K562 (cell line): ENCODE measurements at regions not wholly inside any gene's neighbourhood (a gene's known extent, or its start where the extent isn't known, plus 50 kb on each side); places are given as distances from the start of the nearest gene placed in this dataset.

Experiments used
- ATAC-seq: fragments of 200-7000 bp; cut with Tn5 transposase; 3 replicates; pipeline ENCODE4 v1.9.1; 2020; ENCODE audit warnings: moderate library complexity
- BruUV-seq: library from RNA; stranded (reverse); fragments of 400-500 nt; replicated peaks from 2 replicates; lab custom pipeline; 2021; lab: Mats Ljungman, UMichigan
- CTCF ChIA-PET: fragments of 300-600 bp; formaldehyde crosslinking; extraction: SDS; loops from one replicate; lab custom pipeline; 2021; ENCODE audit warnings: low intra/inter-chr PET ratio; lab: Yijun Ruan, JAX
- POLR2A ChIA-PET: fragments of 300-600, 350-650 bp; sonication (Branson Sonifier 250); formaldehyde crosslinking; extraction: SDS; loops from one replicate; lab custom pipeline; 2021; ENCODE audit warnings: antibody characterized with exemption, inconsistent platforms; lab: Yijun Ruan, JAX
- DNase-seq, 4 experiments: peaks; one replicate each; pipeline versions ENCODE4 v3.0.0 to v3.0.0-alpha.2; 2011 to 2018; ENCODE audit warnings: low spot score in 3 of 4, mixed read lengths in 3 of 4; ENCODE audit errors: extremely low read depth in 1 of 4
- FAIRE-seq: peaks from 2 replicates; lab custom pipeline; 2011; peaks lifted over from hg19 to GRCh38; lab: Jason Lieb, UNC
- H2AFZ ChIP-seq: 2 replicates; pipeline ENCODE4 v1.6.0; 2011; ENCODE audit warnings: low read depth, low read length, control low read depth, inconsistent platforms
- H3K27ac ChIP-seq: fragments of 200-600 bp; 3 replicates; pipeline ENCODE4 v1.8.0; 2011; ENCODE audit warnings: low read depth, mild to moderate bottlenecking, control low read depth, inconsistent platforms, low read length, moderate library complexity, mixed read lengths; ENCODE audit errors: extremely low read depth
- H3K27me3 ChIP-seq, 2 experiments: fragments of 300-600 bp in 1 of 2; 2 replicates in 1 of 2; 3 replicates in 1 of 2; pipeline versions ENCODE4 v1.6.0 to v1.8.0; 2011; ENCODE audit warnings: inconsistent platforms in 2 of 2, low read length in 2 of 2, mild to moderate bottlenecking in 1 of 2, mixed read lengths in 1 of 2, moderate library complexity in 1 of 2; ENCODE audit not compliant: control insufficient read depth in 2 of 2, insufficient read depth in 2 of 2
- H3K36me3 ChIP-seq: fragments of 300-600 bp; 3 replicates; pipeline ENCODE4 v1.8.0; 2011; ENCODE audit warnings: mild to moderate bottlenecking, low read length, inconsistent platforms; ENCODE audit not compliant: control insufficient read depth, insufficient read depth
- H3K4me1 ChIP-seq, 2 experiments: fragments of 200-600 bp in 1 of 2; replicated peaks in 1 of 2; 2 replicates in 1 of 2; 3 replicates in 1 of 2; pipeline versions ENCODE4 v1.5.1 to v1.8.0; 2011; ENCODE audit warnings: inconsistent platforms in 2 of 2, low read length in 2 of 2, mild to moderate bottlenecking in 1 of 2, mixed read lengths in 1 of 2, moderate library complexity in 1 of 2; ENCODE audit not compliant: control insufficient read depth in 2 of 2, insufficient read depth in 2 of 2
- H3K4me2 ChIP-seq: 2 replicates; pipeline ENCODE4 v1.6.1; 2011; ENCODE audit warnings: low read length, control low read depth, inconsistent platforms, mixed read lengths; ENCODE audit not compliant: insufficient read depth
- H3K4me3 ChIP-seq: fragments of 200-600 bp; sonication (generic), shearing (Covaris generic); 2 replicates; pipeline ENCODE4 v1.5.1; 2016; ENCODE audit warnings: control low read depth, inconsistent platforms
- H3K79me2 ChIP-seq: fragments of 200-600 bp; 3 replicates; pipeline ENCODE4 v1.8.0; 2011; ENCODE audit warnings: low read length, inconsistent platforms; ENCODE audit not compliant: control insufficient read depth, insufficient read depth
- H3K9ac ChIP-seq, 2 experiments: 2 replicates each; pipeline versions ENCODE4 v1.6.0 to v1.6.1; 2011; ENCODE audit warnings: low read depth in 2 of 2, low read length in 2 of 2, control low read depth in 1 of 2, inconsistent platforms in 1 of 2, mild to moderate bottlenecking in 1 of 2, mixed read lengths in 1 of 2; ENCODE audit not compliant: insufficient read depth in 1 of 2
- H3K9me1 ChIP-seq: one replicate; pipeline ENCODE4 v1.6.0; 2011; ENCODE audit warnings: inconsistent platforms, mild to moderate bottlenecking, low read length, moderate library complexity; ENCODE audit not compliant: control insufficient read depth, insufficient read depth
- H3K9me3 ChIP-seq: replicated peaks from 2 replicates; pipeline ENCODE4 v1.5.1; 2011; ENCODE audit warnings: low read depth, low read length, inconsistent platforms; ENCODE audit not compliant: control insufficient read depth, insufficient read depth
- H4K20me1 ChIP-seq: replicated peaks from 2 replicates; pipeline ENCODE4 v1.6.1; 2011; ENCODE audit warnings: low read length, inconsistent platforms, mixed read lengths; ENCODE audit not compliant: control insufficient read depth, insufficient read depth
- ADNP ChIP-seq: fragments of 200-800 bp; sonication (Bioruptor generic); IDR thresholded peaks from 2 replicates; pipeline ENCODE4 v1.6.1; 2016; ENCODE audit warnings: missing genetic modification characterization, missing compliant biosample characterization
- CBFB ChIP-seq: sonication (generic); formaldehyde crosslinking; IDR thresholded peaks from 2 replicates; pipeline ENCODE4 v1.4.0; 2020; ENCODE audit warnings: mild to moderate bottlenecking, missing genetic modification reagents
- CSDE1 ChIP-seq, 2 experiments: fragments of 450-650 bp; IDR thresholded peaks; 2 replicates each; pipeline ENCODE4 v1.6.1; 2016; ENCODE audit warnings: mild to moderate bottlenecking in 1 of 2
- EZH2 ChIP-seq: IDR thresholded peaks from 2 replicates; pipeline ENCODE4 v1.6.1; 2012; ENCODE audit warnings: low read depth, mild to moderate bottlenecking, inconsistent platforms, low read length, borderline replicate concordance
- FOSL1 ChIP-seq: fragments of 200-800 bp; sonication (Bioruptor generic); conservative IDR thresholded peaks from 2 replicates; pipeline ENCODE4 v1.6.1; 2016; ENCODE audit warnings: missing genetic modification characterization, missing compliant biosample characterization
- HEY1 ChIP-seq: fragments of 250-450 bp; sonication (Bioruptor Pico); IDR thresholded peaks from 2 replicates; pipeline ENCODE4 v1.5.0; 2020; ENCODE audit warnings: mild to moderate bottlenecking, moderate library complexity, borderline replicate concordance
- KAT8 ChIP-seq: fragments of 450-650 bp; IDR thresholded peaks from 2 replicates; pipeline ENCODE4 v1.6.1; 2016; ENCODE audit warnings: low read depth, mild to moderate bottlenecking
- NR3C1 ChIP-seq: sonication (generic); formaldehyde crosslinking; IDR thresholded peaks from 2 replicates; pipeline ENCODE4 v1.8.1; 2022; ENCODE audit warnings: missing genetic modification reagents
- RBM15 ChIP-seq: fragments of 200-400 bp; formaldehyde crosslinking; IDR thresholded peaks from 2 replicates; pipeline ENCODE4 v1.6.1; 2018; ENCODE audit warnings: mild to moderate bottlenecking, low read length, moderate library complexity; ENCODE audit not compliant: insufficient read depth
- U2AF1 ChIP-seq: fragments of 200-400 bp; formaldehyde crosslinking; optimal IDR thresholded peaks from 2 replicates; pipeline ENCODE3; 2017; ENCODE audit warnings: mild to moderate bottlenecking, low read depth, low read length, moderate library complexity
- ZNF354B ChIP-seq: fragments of 250-450 bp; sonication (Bioruptor Pico); IDR thresholded peaks from 2 replicates; pipeline ENCODE4 v1.4.0; 2020
- WGBS: fragments of 100-300 bp; shearing (Covaris generic); methylation state at CpG from one replicate; pipeline ENCODE4 v1.1.6; 2016; ENCODE audit warnings: low coverage, mixed read lengths; ENCODE audit not compliant: insufficient coverage; ENCODE audit errors: missing lambda C conversion rate; 5-methylcytosine and 5-hydroxymethylcytosine counted together
- in situ Hi-C: fragments of 300-500 bp; cut with MboI; formaldehyde crosslinking; loops from 4 replicates; pipeline ENCODE4 v1.15.0; 2018; ENCODE audit warnings: inconsistent platforms, mixed read lengths
- intact Hi-C: fragments of 100-400 bp; cut with micrococcal nuclease; formaldehyde crosslinking; loops from 2 replicates; pipeline ENCODE4 v1.14.2; 2022

DNA sequence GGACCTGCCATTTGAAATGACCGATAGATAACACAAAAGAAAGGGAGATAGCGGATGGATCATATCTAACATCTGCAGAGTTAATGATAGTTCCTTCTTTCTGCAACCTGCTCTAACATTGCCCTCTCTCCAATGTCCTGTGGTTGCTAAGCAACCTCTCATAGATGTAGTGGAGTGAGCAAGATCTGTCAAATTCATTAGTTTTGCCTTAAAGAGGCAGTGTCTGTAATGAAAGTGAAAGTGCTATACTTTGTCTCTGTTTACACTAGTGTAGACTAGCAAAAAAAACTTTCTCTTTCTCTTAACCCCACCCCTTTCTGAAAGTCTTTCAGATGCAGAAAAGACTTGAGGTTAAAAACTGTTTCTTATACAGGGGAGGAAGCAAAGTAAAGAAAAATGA, 1196.9 kb downstream of the SORCS3 start:
- intact Hi-C loops, result no loop called here
- TF ChIP-seq CSDE1 (IDR thresholded peaks at IDR 0.05), result no peak
- TF ChIP-seq EZH2, result no peak
- TF ChIP-seq RBM15, result no peak
- TF ChIP-seq CBFB (CRISPR knock-in tag), result no peak
- TF ChIP-seq ADNP (tag), result no peak
- no peak for TF ChIP-seq FOSL1
- TF ChIP-seq HEY1 (CRISPR knock-in tag), result no peak
- TF ChIP-seq KAT8, result no peak
- TF ChIP-seq ZNF354B (CRISPR knock-in tag), result no peak
- TF ChIP-seq U2AF1, result no peak
- TF ChIP-seq NR3C1 (CRISPR knock-in tag), result no peak
- DNase-seq (no peak), ATAC-seq (no peak), FAIRE-seq (no peak)
- no peak overlapping the region for H3K4me3 ChIP-seq
- no peak overlapping the region for H3K9ac ChIP-seq
- POLR2A ChIA-PET, result no interaction called here
- no peaks in the 10 kb centered on the region for H3K27me3 ChIP-seq
- WGBS, result 17% methylated on average over 2 of the region's 2 CpGs
- no peaks in the 10 kb centered on the region for H3K9me3 ChIP-seq
- CTCF ChIA-PET, result no interaction called here
- H3K9me1 ChIP-seq, result no peaks in the 10 kb centered on the region
- H3K27ac ChIP-seq, result no peak overlapping the region
- no peak overlapping the region for H2AFZ ChIP-seq
- H3K4me2 ChIP-seq, result no peak overlapping the region
- in situ Hi-C loops, result no loop called here
- BruUV-seq, result no TSS peak
- no peaks in the 10 kb centered on the region for H3K4me1 ChIP-seq
- no peaks in the 10 kb centered on the region for H3K36me3 ChIP-seq
- H3K79me2 ChIP-seq, result no peaks in the 10 kb centered on the region
- no peaks in the 10 kb centered on the region for H4K20me1 ChIP-seq
